Activated CD8-positive, alpha-beta T cell treated with anti-CD3 and anti-CD28 coated beads, Interleukin-2, amount 10 ng/mL, durations not matched to agents 7 days and 5 days (primary cell): ENCODE measurements at regions not wholly inside any gene's neighbourhood (a gene's known extent, or its start where the extent isn't known, plus 50 kb on each side); places are given as distances from the start of the nearest gene placed in this dataset.

Experiments
- ATAC-seq: fragments of 150-1000 bp; cut with Tn5 transposase; one replicate; pipeline ENCODE4 v1.10.0; 2021; ENCODE audit warnings: moderate library complexity
- CTCF ChIA-PET: fragments of 350-600 bp; sonication (Branson Sonifier 250); formaldehyde crosslinking; loops from one replicate; lab custom pipeline; 2021; ENCODE audit warnings: antibody characterized with exemption; lab: Charles Lee
- POLR2A ChIA-PET: fragments of 350-600 bp; sonication (Branson Sonifier 250); formaldehyde crosslinking; loops from one replicate; lab custom pipeline; 2021; ENCODE audit warnings: antibody characterized with exemption; lab: Charles Lee
- DNase-seq: peaks from one replicate; pipeline ENCODE4 v3.0.0-alpha.2; 2020
- H3K27ac Mint-ChIP-seq: one replicate; pipeline ENCODE4 v1.8.0; 2021; ENCODE audit warnings: mild to moderate bottlenecking, mixed read lengths
- H3K27me3 Mint-ChIP-seq: one replicate; pipeline ENCODE4 v1.8.0; 2021; ENCODE audit warnings: low read depth, mixed read lengths
- H3K36me3 Mint-ChIP-seq: one replicate; pipeline ENCODE4 v1.8.0; 2021; ENCODE audit warnings: low read depth, mixed read lengths
- H3K4me1 Mint-ChIP-seq: one replicate; pipeline ENCODE4 v1.8.0; 2021; ENCODE audit warnings: low read depth, mixed read lengths
- H3K4me3 Mint-ChIP-seq: one replicate; pipeline ENCODE4 v1.8.0; 2021; ENCODE audit warnings: mild to moderate bottlenecking, mixed read lengths
- H3K9me3 Mint-ChIP-seq: one replicate; pipeline ENCODE4 v1.8.0; 2022; ENCODE audit warnings: mixed read lengths; ENCODE audit not compliant: insufficient read depth

GRCh38 chr9:96167011-96167410, 135.0 kb downstream of the HSD17B3 start:
- DNase-seq (no peak), ATAC-seq (no peak)
- Mint-ChIP-seq H3K27ac (no peak overlapping the region), H3K36me3 (no peaks in the 10 kb centered on the region), H3K4me1 (no peaks in the 10 kb centered on the region), H3K4me3 (no peak overlapping the region), H3K27me3 (peaks cover 10% of the 10 kb centered on the region), H3K9me3 (no peaks in the 10 kb centered on the region)
- ChIA-PET POLR2A (no interaction called here), CTCF (no interaction called here)

GRCh38 chr9:96164268-96164683, 137.7 kb downstream of the HSD17B3 start:
- CTCF ChIA-PET = no interaction called here
- POLR2A ChIA-PET = no interaction called here
- H3K27me3 Mint-ChIP-seq = peaks cover 19% of the 10 kb centered on the region
- ATAC-seq = no peak
- no peak for DNase-seq
- H3K4me3 Mint-ChIP-seq = no peak overlapping the region
- no peaks in the 10 kb centered on the region for H3K36me3 Mint-ChIP-seq
- H3K9me3 Mint-ChIP-seq = no peaks in the 10 kb centered on the region
- no peak overlapping the region for H3K27ac Mint-ChIP-seq
- H3K4me1 Mint-ChIP-seq = peaks cover 4% of the 10 kb centered on the region

- ATAC-seq = no peak
- POLR2A ChIA-PET = no interaction called here
- Mint-ChIP-seq H3K36me3 (no peaks in the 10 kb centered on the region), H3K27me3 (peaks cover 22% of the 10 kb centered on the region), H3K27ac (no peak overlapping the region), H3K9me3 (no peaks in the 10 kb centered on the region), H3K4me3 (no peak overlapping the region), H3K4me1 (peaks cover 9% of the 10 kb centered on the region)
- CTCF ChIA-PET = no interaction called here
- DNase-seq = no peak
These were observed 138.3 kb downstream of the HSD17B3 start for GRCh38 chr9:96163712-96164111.

- POLR2A ChIA-PET = no interaction called here
- no peak for ATAC-seq
- DNase-seq = no peak
- H3K9me3 Mint-ChIP-seq = no peaks in the 10 kb centered on the region
- CTCF ChIA-PET = no interaction called here
- no peak overlapping the region for H3K4me3 Mint-ChIP-seq
- peaks cover 21% of the 10 kb centered on the region for H3K27me3 Mint-ChIP-seq
- H3K27ac Mint-ChIP-seq = no peak overlapping the region
- no peaks in the 10 kb centered on the region for H3K36me3 Mint-ChIP-seq
- peaks cover 13% of the 10 kb centered on the region for H3K4me1 Mint-ChIP-seq
These were observed 138.8 kb downstream of the HSD17B3 start for GRCh38 chr9:96163161-96163560.

- no peak overlapping the region for H3K27ac Mint-ChIP-seq
- no peaks in the 10 kb centered on the region for H3K36me3 Mint-ChIP-seq
- no peak overlapping the region for H3K4me3 Mint-ChIP-seq
- ChIA-PET CTCF (interaction anchor here (0.7 to 1.6 kb wide), 2 partner anchors 11 to 180 kb away, joined by 3 to 4 read pairs; no protein-coding TSS in a partner anchor), POLR2A (interaction anchor here (0.6 kb wide), 1 partner anchor 274 kb away, joined by 3 read pairs; no protein-coding TSS in a partner anchor)
- peaks cover 31% of the 10 kb centered on the region for H3K27me3 Mint-ChIP-seq
- ATAC-seq (no peak), DNase-seq (no peak)
- H3K9me3 Mint-ChIP-seq = no peaks in the 10 kb centered on the region
- H3K4me1 Mint-ChIP-seq = peaks cover 23% of the 10 kb centered on the region
These were observed 140.2 kb downstream of the HSD17B3 start for GRCh38 chr9:96161819-96162218.

GRCh38 chr9:96160866-96161265, 141.1 kb downstream of the HSD17B3 start:
- Mint-ChIP-seq H3K4me1 (peaks cover 23% of the 10 kb centered on the region), H3K36me3 (no peaks in the 10 kb centered on the region), H3K27ac (no peak overlapping the region), H3K9me3 (no peaks in the 10 kb centered on the region), H3K4me3 (no peak overlapping the region), H3K27me3 (peaks cover 37% of the 10 kb centered on the region)
- ChIA-PET CTCF (interaction anchor here (0.7 to 1.6 kb wide), 2 partner anchors 10 to 180 kb away, joined by 3 to 4 read pairs; no protein-coding TSS in a partner anchor), POLR2A (no interaction called here)
- DNase-seq = no peak
- ATAC-seq = no peak

GRCh38 chr9:96160168-96160567, 141.8 kb downstream of the HSD17B3 start:
- no peak overlapping the region for H3K4me3 Mint-ChIP-seq
- H3K27ac Mint-ChIP-seq = no peak overlapping the region
- CTCF ChIA-PET = interaction anchor here (1.6 kb wide), 1 partner anchor 9 kb away, joined by 4 read pairs; no protein-coding TSS in a partner anchor
- H3K4me1 Mint-ChIP-seq = peaks cover 23% of the 10 kb centered on the region
- no peaks in the 10 kb centered on the region for H3K36me3 Mint-ChIP-seq
- no peak for ATAC-seq
- no peaks in the 10 kb centered on the region for H3K9me3 Mint-ChIP-seq
- H3K27me3 Mint-ChIP-seq = peaks cover 39% of the 10 kb centered on the region
- no peak for DNase-seq
- POLR2A ChIA-PET = no interaction called here

- Mint-ChIP-seq H3K36me3 (no peaks in the 10 kb centered on the region), H3K9me3 (no peaks in the 10 kb centered on the region), H3K4me3 (no peak overlapping the region), H3K27ac (no peak overlapping the region), H3K4me1 (peaks cover 23% of the 10 kb centered on the region), H3K27me3 (peaks cover 33% of the 10 kb centered on the region)
- CTCF ChIA-PET = no interaction called here
- POLR2A ChIA-PET = no interaction called here
- DNase-seq (no peak), ATAC-seq (no peak)
These were observed 142.4 kb downstream of the HSD17B3 start for GRCh38 chr9:96159596-96159995.

- H3K9me3 Mint-ChIP-seq = no peaks in the 10 kb centered on the region
- ChIA-PET POLR2A (no interaction called here), CTCF (no interaction called here)
- no peak overlapping the region for H3K4me3 Mint-ChIP-seq
- no peak for DNase-seq
- no peak overlapping the region for H3K27ac Mint-ChIP-seq
- H3K4me1 Mint-ChIP-seq = peaks cover 23% of the 10 kb centered on the region
- H3K27me3 Mint-ChIP-seq = peaks cover 33% of the 10 kb centered on the region
- H3K36me3 Mint-ChIP-seq = no peaks in the 10 kb centered on the region
- ATAC-seq = no peak
These were observed 142.9 kb downstream of the HSD17B3 start for GRCh38 chr9:96158909-96159575.

- POLR2A ChIA-PET = no interaction called here
- Mint-ChIP-seq H3K9me3 (no peaks in the 10 kb centered on the region), H3K27me3 (peaks cover 33% of the 10 kb centered on the region), H3K27ac (no peak overlapping the region), H3K4me1 (peaks cover 23% of the 10 kb centered on the region), H3K36me3 (no peaks in the 10 kb centered on the region), H3K4me3 (no peak overlapping the region)
- CTCF ChIA-PET = no interaction called here
- no peak for ATAC-seq
- DNase-seq = no peak
These were observed 143.8 kb downstream of the HSD17B3 start for GRCh38 chr9:96158147-96158546.

GRCh38 chr9:96157675-96158074, 144.3 kb downstream of the HSD17B3 start:
- Mint-ChIP-seq H3K4me3 (no peak overlapping the region), H3K27ac (peak overlapping the region; percentile 31), H3K4me1 (peaks cover 23% of the 10 kb centered on the region), H3K36me3 (no peaks in the 10 kb centered on the region), H3K9me3 (no peaks in the 10 kb centered on the region), H3K27me3 (peaks cover 37% of the 10 kb centered on the region)
- POLR2A ChIA-PET = no interaction called here
- no peak for DNase-seq
- no peak for ATAC-seq
- CTCF ChIA-PET = no interaction called here

- ChIA-PET POLR2A (no interaction called here), CTCF (no interaction called here)
- H3K9me3 Mint-ChIP-seq = no peaks in the 10 kb centered on the region
- DNase-seq (no peak), ATAC-seq (no peak)
- H3K4me3 Mint-ChIP-seq = no peak overlapping the region
- peaks cover 23% of the 10 kb centered on the region for H3K4me1 Mint-ChIP-seq
- no peak overlapping the region for H3K27ac Mint-ChIP-seq
- H3K36me3 Mint-ChIP-seq = no peaks in the 10 kb centered on the region
- peaks cover 42% of the 10 kb centered on the region for H3K27me3 Mint-ChIP-seq
These were observed 145.6 kb downstream of the HSD17B3 start for GRCh38 chr9:96156171-96156974.
